Activated CD4-positive, CD25-positive, alpha-beta regulatory T cell treated with anti-CD3 and anti-CD28 coated beads, Interleukin-2, amount 50 U/mL, for 24 hours (primary cell): ENCODE measurements at regions not wholly inside any gene's neighbourhood (a gene's known extent, or its start where the extent isn't known, plus 50 kb on each side); places are given as distances from the start of the nearest gene placed in this dataset.
"Not testable (repeated sequence)": the region's sequence is repeated elsewhere in the genome, so short reads cannot be mapped to it uniquely, and the experiment has no call there.

ENCODE experiments used
- ATAC-seq, 2 donors: fragments of 150-1000 bp; cut with Tn5 transposase; one replicate each; pipeline ENCODE4 v1.10.0; 2021; ENCODE audit warnings: mild to moderate bottlenecking in 1 of 2, moderate library complexity in 1 of 2

DNA sequence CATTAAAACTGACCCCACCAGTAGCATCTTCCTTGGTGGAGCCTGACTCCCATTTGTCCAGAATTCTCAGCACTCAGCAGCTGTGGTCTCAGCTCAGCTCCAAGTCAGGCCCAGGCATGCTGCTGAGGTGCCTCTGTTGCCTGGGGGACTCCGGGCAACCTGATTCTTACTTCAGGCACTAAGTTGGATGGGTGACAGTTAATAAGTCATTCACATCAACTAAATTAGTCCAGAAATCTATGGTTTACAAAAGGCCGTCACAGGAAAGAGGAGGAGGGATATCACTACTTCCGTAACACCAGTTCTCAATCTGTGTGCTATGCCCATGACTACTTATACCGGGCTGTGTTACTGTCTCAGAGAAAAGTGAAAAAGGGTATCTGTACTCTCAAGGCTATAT lies 310.2 kb downstream of the SATB1 start:
- ATAC-seq, result no peak

DNA sequence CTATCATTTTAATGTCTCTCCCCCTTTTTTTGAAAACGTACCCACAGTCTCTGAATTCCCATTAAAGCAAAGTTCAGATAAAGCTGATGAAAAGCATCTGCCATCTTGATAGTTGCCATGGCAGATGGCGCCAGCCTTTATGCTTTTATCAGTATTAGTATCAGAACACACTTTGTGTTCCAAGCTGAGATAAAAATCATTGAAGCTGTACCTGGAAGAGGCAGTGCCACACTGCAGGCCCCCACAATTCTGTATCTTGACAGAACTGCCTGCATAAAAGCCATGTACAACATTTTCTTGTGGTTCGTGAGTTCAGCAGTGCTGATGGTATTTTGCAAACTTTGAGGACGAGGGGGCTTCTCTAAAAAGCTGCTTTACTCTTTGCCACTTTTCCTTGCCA lies 311.7 kb downstream of the SATB1 start:
- no peak for ATAC-seq

DNA sequence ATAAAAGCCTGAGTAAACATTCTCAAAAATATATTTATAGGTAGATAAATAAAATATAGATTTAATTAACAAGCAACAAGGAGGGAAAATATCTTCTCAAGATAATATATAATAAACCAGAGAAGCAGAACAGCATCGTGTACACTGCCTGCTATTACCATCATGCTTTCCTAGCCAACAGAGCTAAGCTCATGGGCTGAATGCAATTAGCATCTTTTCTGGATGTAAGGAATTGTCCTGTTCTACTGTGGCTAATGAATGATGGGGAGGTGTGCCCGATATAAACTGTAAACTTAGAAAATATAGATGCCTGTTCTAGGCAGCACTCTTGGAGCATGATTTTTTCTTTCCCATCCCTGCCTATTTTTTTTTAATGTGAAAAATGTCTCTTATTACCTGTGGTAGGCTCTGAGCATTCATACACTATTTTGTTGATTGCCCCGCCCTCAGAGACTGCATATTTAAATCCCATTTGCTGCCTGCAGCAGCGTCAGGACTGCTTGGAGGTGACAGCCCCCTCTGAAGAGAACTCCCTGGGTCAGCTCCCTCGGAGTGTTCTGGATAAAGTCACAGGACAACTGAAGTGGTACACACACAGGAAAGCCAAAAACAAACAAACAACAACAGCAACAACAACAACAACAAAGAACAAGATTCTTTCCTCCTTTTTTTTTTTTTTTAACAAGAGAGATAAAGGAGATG lies 312.3 kb downstream of the SATB1 start:
- ATAC-seq, result no peak

DNA sequence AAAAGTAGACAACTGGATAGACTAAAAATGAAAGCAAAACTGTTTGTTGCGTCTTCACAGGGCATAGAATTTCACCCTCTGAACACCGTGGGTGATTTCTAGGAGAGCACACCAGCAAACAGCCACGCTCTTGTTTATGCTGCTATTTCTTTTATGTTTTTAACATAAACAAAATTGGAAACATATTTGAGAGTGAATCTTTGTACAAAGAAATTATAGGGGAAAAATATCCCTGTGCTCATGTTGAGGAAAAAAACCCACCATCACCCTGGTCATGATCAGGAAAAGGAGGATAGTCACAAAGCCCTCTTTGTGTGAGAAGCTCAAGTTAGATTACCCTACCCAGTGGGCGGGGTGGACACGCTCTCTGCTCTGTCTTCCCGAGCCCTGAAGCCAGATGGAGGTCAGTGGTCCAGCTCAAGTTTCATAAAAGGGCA lies 313.3 kb downstream of the SATB1 start:
- ATAC-seq, result peak in 1 of 2 donors; percentile 36

DNA sequence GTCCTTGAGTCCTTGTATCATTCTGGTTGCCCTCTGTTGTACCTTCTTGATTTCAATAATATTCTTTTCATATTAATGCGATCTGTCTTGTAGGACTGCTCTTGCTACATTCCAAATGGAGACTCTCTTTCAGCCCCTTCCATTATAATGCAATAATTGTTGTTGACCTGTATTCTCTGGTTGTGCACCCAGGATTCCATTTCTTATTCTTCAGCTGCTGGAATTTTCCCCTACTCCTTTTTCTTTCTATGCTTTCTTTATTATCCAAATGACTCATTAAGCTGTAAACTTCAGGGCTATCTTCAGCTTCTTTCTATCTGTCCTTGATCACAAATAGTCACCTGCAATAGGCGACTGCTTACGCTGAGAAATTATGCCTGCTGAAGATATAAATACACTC lies 321.5 kb downstream of the SATB1 start:
- no peak for ATAC-seq

DNA sequence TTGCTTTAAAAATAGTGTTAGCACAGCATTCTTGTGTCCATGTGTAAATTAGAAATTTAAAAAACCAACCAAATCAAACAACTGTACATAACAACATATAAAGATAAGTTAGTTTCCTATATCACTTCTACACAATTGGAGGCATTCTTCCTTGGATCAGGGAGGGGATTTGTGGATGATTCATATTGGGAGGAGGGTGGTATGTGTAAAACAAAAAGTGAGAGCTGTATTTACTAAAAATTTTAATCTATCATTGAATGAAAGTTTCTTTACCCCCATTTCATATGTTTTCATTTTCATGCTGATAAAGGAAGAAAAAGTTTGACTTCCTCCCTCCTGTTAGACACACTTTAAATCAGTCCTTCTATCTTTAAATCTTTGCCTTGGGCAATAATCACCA lies 325.0 kb downstream of the SATB1 start:
- no peak for ATAC-seq

DNA sequence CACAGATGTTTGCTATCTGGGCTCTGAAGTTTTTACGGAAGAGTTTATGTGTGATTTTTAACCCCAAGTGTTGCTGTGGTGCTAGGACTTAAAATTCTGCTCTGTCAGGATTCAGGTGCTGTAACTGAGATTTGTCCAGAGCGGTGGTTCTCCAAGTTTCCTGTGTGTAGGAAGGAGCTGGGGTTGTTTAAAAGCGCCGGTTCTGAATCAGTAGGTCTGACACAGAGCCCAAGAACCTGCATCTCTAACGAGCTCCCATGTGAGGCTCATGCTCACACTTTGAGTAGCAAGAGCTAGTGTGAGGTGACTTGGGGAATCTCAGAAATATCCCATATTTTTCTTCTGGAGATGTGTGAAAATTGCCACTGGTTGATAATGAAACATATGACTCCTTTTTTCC lies 325.5 kb downstream of the SATB1 start:
- ATAC-seq, result no peak

DNA sequence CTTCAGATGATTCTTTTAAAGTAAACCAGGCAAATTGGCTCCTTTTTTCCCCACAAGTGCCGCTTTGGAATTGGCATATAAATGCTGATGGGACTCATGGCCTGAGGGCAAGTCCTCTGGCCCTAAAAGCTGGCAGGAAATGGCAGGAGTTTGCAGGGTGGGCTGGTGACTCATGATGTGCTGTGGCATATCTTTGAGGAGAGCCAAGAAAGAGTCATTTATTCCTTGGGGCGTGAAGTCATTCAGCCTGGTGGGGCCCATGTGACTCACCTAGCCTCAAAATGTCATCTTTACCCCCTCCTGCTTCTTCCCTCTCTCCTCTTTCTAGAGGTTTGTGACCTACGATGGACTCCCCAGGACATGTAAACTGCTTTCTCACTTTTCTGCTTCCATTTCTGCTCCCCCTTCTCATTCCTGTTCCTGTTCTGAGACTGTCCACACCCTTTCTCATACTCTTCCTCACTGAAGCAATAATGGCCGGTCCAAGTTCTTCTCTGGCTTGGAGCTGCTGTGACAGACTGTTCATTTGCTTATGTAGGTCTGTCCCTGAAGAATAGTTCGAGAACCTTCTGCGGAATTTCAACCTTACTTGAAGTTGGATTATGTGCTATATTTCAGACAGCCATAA lies 326.1 kb downstream of the SATB1 start:
- peak; percentile 76 to 80 for ATAC-seq

DNA sequence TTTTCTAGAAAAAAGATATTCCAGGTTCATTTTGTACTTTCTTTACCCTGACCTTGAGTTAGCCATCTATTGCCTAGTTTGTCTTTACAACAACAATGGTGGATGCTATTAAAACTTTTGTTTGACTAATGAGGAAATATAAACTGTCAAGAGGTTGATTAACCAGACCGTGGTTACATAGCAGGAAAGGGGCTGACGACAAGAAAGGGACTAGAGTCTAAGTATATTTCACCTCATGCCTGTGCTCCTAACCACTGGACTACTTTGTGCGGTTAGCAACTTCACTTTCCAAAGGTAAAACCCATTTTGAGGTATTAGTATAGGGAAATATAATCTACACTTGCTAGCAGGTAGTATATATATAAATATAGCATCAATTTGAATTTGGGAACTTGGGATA lies 327.1 kb downstream of the SATB1 start:
- ATAC-seq, result no peak

DNA sequence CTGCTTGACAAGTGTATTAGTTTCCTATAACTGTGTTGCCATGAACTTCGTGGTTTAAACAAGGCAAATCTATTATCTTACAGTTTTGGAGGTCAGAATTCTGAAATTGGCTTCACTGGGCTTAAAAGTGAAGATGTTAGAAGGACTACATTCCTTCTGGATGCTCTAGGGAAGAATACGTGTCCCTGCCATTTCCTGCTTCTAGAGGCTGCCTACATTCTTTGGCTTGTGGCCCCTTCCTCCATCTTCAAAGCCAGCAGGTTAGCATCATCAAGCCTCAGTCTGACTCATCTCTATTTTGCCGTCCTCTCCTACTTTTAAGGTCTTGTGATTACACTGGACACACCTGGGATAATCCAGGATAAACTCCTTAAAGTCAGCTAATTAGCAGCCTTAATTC lies 327.7 kb downstream of the SATB1 start:
- ATAC-seq, result no peak

DNA sequence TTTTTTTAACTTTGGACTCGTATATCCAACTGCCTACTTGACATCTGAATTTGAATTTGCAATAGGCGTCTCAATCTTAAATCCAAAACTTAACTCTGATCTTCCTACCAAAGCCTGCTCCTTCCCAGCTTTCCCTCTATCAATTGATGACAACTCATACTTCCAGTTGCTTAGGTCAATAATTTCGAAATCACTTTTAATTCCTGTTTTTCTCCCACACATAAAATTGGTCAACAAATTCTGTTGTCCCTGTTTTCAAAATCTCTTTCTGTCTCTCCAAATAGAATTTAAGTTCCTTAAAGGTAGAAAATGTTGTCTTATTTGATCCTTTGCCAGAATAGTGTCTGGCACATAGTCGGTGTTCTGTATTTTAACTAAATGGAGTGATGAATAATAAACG lies 332.4 kb downstream of the SATB1 start:
- no peak for ATAC-seq

DNA sequence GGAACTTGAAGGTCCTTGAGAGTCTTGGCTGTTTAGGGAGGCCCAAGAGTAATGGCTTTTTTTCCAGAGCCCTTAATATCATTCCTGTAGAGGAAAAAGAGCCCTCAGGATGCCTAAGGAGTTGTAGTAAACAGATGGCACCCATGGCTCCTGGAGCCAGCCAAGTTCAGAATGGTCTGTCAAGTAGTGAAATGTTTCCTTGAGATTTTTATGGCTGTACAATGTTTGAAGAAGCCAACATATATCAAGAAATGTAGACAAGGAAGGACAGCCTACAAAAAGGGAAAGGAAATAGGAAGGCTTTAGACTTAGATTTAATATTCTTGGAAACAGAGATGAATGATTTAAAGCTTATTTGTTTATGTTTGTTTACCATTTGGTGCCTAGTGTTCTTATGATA lies 334.8 kb downstream of the SATB1 start:
- ATAC-seq, result no peak

DNA sequence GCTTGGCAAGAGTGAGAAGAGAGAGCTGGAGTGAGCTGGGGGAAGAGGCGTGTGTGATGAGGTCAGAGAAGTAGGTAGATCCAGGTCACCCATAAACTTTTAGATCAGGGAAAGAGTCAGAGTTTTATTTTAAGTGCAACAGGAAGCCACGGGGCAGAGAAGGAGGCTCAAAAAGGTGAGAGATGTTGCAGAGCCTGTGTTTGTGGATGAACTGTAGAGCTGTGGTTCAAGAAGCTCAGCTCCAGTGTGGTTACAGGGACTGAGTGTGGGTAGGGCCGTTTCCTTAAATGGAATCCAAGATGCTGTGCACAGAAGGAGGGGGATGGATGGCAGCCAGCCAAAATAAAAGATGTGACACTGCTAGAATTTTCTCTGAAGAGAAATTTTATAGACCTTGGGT lies 337.2 kb downstream of the SATB1 start:
- ATAC-seq, result peak in 1 of 2 donors; percentile 38

DNA sequence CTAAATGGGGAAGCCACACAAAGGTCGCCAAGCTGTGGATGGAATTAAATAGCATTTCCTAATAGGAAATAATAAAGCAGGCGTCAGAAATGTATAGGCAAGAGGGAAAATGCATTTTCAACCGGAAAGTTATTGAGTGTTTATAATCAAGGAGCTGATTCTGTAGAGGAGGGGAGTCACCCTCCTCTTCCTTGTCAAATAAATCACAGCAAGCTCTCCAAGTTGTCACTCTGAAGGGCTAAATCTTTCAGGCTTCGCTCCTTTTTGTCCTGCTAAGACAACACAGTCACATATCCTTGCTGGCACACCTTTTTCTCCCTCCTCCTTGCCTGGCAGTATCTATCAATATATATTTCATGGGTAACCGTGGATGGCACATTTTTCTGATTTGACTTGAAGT lies 338.4 kb downstream of the SATB1 start:
- ATAC-seq, result no peak

DNA sequence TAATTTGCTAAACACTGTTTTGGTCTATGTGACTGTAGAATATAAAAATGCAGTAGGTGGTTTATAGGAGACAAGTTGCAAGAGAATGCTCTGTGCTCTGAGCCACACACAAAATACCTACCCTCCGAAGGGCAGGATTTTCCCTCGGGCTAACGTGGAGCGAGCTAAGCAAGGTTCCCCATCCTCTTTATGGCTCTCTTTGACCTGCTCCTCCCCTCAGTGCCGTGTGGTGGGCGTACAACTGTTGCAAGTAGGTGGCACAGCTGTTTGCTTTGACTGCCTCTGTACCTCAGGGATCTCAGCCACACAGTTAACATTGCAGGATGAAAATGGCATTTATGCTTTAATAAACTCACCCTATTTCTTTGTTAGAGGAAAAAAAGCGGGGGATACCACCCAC lies 339.1 kb downstream of the SATB1 start:
- ATAC-seq, result no peak

DNA sequence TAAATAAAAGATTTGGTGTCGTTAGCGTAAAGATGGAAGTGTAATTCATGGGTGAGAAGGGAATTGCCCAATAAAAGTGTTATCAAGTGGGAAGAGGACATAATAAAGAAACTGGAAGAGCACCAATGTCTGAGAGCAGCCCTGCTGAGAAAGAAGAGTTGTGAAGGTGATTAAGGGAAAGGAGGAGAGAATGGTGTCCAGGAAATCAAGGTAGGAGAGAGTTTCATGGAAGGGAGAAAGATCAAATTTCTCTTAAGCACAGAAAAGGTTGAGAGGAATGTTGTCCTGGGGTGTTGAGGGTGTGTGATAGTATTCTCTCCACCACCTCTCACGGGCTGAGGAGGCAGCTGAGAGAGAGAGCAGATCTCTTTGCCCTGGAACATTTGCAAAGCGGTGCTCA lies 339.7 kb downstream of the SATB1 start:
- ATAC-seq, result no peak

DNA sequence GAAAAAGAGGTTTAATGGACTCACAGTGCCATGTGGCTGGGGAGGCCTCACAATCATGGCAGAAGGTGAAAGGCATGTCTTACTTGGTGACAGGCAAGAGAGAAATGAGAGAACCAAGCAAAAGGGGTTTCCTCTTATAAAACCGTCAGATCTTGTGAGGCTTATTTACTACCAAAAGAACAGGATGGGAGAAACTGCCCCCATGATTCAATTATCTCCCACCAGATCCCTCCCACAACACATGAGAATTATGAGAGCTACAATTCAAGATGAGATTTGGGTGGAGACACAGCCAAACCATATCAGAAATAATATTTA lies 340.8 kb upstream of the TBC1D5 start:
- ATAC-seq, result not testable (repeated sequence)

DNA sequence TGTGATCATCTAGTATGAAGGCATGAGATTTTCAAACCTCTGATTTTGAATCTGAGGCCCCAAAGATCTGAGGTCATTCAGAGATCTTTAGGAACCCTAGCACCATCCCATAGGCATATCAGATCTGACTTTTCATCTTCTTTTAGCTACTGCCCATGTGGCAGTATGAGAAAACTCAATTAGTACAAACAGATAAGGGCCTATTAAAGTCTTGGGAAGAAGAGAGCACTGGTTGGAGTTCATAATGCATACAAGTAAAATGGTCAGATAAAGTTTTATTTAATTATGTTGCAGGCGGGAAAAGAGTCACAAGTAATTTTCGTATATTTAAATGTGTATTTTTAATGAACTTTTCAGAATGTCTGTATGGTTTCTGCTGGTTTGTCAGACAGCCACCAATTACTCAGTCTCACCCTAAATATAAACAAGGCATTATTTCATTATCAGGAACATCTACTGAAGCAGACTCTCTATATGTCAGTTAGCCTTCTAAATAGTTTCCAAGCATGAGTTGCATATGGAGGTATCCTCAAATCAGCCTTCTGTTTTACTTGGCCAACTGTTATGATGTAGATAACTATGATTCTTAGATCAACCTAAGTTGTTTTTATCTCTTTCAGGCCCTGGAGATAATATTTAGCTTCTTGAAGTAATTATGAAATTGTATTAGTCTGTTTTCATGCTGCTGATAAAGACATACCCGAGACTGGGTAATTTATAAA lies 340.3 kb upstream of the TBC1D5 start:
- no peak for ATAC-seq

DNA sequence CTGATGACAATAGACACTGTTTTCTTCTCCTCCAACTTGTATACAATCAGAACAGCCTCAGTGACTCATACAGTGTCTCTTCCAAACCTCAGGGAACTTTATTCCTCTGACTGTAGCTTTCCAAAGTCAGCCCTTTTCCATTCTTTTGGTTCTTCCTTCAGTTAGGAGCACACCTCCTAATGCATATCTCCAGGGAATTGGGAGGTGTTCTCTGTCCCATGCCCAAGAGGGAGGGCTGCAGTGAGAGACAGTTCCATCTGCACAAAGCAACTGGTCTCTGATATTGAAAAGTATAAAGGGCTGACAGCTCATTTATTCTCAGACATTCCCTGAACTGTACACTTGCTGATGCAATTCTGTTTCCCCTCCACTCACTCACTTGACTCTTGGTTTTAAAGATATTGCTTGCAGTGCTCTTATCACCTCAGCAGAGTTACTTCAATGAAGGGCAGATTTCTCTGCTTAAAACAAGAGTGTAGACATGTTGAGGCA lies 337.8 kb upstream of the TBC1D5 start:
- ATAC-seq, result no peak

DNA sequence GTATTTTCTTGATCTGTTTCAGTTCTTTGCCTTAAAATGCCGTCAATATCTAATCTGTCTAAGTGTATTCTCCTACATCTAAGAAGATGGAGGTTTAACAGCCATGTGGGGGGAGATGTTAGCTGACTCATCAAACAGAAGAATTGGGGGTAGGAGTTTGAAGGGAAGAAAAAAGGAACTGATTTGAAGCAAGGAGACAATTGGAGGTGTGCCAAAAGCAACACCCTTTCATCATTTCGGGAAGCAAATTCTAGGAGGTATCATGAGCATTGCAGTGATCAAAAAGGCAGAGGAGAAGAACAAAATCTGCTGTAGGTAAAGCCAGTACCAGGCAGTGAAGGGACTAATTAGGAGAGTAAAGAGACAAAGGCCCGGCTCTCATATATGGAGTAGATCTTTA lies 337.3 kb upstream of the TBC1D5 start:
- no peak for ATAC-seq

DNA sequence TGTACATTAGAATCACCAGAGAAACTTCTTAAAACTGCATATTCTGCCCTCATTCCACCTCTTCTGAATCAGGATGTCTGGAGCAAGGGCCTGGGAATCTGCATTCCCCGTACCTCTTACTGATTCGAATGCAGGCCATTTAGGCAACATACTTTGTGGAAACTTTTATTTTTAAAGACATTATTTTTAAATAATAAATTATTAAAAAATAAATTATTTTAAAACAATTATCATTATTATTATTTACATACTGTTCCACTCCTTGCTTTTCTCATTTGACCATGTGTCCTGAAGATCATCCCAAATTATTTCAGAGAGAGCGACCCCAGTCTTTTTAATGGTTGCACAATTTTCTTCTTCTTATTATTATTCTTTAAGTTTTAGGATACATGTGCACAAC lies 336.6 kb upstream of the TBC1D5 start:
- no peak for ATAC-seq

DNA sequence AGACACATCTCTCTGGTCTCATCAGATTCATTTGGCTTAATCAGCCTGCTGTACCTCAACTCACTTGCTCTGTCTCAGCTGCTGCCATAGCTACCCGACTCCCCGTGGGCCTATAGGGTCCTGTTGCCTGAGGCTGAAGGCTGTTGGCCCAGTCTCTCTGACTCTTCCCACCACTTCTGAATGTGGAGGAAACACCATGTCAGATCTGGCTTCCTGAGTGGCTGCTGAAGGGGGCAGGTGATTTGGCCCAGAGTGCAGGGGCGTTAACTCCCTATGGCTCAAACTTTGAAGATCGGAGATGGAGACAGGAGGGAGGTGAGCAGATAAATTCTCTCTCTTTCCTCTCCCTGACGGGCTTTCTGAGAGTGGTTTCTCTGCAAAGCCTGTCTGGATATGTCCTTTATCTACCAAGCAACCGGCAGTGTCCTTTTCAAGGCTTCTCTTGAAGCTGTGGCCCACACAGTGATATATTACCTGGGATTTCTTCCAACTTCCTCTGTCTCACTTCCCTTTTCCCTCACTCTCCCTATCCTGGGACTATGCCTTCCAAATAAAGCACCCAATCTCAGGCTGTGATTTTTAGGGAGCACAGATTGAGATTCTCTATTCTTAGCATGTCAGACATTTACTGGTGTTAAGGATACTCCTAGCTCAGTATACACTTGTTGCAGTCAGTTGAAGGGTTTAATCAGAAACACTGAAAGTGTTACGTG lies 334.9 kb upstream of the TBC1D5 start:
- ATAC-seq, result no peak

DNA sequence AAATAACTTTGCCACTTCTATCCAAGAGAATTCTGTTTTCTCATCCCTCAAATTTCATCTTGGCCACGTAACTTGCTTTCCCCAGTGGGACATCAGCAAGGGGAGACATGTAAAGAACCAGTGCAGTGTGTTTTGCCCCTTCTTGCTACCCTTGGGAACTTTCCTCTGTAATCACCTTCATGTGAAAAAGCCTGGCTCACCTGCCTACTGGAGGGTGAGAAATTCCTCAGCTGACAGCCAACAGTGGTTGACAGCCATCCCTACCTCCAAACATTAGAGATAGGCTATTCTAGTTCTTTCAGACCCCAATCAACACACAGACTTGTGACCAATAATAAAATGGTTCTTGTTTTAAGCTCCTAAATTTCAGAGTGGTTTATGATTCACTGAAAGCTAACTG lies 333.9 kb upstream of the TBC1D5 start:
- ATAC-seq, result no peak

DNA sequence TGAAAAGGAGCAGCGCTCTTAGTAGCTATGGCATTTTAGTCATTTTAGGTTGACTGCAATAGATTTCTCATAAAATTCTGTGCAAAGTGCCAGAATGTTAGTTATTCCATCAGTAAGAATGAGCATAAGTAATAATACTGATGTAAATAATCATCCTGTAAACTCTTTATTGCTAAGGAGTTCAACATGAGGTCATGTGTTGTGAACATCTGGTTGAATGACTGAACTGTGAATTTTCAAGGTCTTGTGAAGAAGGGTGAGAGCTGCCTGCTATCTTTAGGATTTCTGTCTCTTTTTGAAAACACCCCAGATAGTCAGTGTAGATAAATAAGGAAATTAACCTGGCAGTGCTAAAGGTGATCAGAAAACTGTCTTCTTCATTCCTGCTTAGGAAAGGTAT lies 333.4 kb upstream of the TBC1D5 start:
- ATAC-seq, result no peak
